ENCODE measurements at regions not wholly inside any gene's neighbourhood (a gene's known extent, or its start where the extent isn't known, plus 50 kb on each side); places are given as distances from the start of the nearest gene placed in this dataset.

DNA sequence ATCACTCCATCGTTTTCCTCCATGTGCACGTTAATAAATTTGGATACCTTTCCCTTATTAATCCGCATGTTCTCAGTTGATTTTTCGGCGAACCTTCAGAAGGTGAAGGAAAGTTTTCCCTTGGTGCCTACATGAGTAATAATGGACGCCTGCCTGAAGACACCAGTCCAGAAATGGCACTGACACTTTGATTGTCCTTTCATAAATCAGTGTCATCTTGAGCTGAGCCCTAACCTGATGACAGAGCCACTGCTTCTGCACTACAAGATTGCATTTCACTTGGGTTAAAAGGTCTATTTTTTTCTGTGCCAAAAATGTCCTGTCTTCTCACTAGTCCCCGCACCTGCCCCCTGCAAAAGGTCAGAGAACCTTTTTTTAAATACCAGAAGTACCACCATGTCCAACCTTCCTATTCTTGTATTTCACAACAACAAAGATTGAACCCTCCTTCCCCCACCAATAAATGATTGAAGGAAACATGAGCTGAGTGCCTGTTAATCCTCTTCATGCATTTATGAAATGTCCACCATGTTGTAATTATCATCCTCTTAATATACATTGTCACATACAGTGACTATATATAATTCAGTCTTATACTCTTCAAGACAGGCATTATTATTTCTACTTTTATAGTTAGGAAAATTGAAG is 219.9 kb upstream of the UBASH3B start:
- TF ChIP-seq, protein P1, sequence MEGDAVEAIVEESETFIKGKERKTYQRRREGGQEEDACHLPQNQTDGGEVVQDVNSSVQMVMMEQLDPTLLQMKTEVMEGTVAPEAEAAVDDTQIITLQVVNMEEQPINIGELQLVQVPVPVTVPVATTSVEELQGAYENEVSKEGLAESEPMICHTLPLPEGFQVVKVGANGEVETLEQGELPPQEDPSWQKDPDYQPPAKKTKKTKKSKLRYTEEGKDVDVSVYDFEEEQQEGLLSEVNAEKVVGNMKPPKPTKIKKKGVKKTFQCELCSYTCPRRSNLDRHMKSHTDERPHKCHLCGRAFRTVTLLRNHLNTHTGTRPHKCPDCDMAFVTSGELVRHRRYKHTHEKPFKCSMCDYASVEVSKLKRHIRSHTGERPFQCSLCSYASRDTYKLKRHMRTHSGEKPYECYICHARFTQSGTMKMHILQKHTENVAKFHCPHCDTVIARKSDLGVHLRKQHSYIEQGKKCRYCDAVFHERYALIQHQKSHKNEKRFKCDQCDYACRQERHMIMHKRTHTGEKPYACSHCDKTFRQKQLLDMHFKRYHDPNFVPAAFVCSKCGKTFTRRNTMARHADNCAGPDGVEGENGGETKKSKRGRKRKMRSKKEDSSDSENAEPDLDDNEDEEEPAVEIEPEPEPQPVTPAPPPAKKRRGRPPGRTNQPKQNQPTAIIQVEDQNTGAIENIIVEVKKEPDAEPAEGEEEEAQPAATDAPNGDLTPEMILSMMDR (IDR thresholded peaks at IDR 0.05) = no peak
- TF ChIP-seq POLR2A (IDR thresholded peaks at IDR 0.05) (no peak), EP300 (IDR thresholded peaks at IDR 0.05) (no peak), POLR2AphosphoS5 (IDR thresholded peaks at IDR 0.05) (no peak)
